Activated T-helper 1 cell treated with Interleukin-2 at 50 U/mL for 16 hours (primary cell): ENCODE measurements at regions not wholly inside any gene's neighbourhood (a gene's known extent, or its start where the extent isn't known, plus 50 kb on each side); places are given as distances from the start of the nearest gene placed in this dataset.

Experiments used
- DNase-seq: peaks from one replicate; pipeline ENCODE4 v3.0.0-alpha.2; 2020; ENCODE audit warnings: low read depth

GRCh38 chr11:116182356-116182966, 590.3 kb downstream of the BUD13 start:
- DNase-seq: no peak

DNA sequence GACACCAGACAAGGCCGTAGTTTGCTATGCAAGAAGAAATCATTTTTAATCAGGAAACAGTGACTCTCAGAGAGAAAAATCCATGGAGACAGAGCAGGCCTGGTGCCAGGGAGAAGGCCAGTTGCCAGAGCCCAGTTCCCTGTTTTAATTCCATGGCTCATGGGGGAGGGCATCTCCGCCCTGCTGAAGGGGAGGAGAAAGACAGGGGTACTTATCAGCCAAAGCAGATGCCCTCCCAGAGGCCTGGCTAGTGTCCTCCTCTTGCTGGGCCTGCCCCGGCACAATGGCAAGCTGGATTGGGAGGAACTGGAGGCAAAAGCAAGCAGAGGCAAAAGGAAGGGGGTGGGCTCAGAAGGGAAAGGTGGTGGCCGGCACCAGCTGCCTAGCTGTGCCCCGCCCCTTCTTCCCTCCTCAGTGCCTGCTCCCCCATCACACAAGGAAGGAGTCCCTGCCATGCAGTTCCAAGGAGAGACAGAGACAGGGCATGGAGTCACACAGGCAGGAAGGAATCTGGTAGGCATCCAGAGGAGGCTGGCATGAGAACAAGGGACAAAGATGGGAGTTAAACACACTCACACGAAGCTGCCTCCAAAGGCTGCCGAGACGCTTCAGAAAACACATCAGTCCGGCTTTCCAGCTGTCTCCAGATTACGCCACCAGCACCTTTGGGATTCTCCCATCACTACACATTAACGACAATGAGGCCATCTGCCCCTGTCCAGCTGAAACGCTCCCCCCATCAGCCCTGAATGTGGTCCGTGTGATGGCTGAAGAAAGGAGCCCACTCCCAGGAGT, 591.8 kb downstream of the BUD13 start:
- DNase-seq: no peak

- no peak for DNase-seq
These were observed 593.4 kb downstream of the BUD13 start for GRCh38 chr11:116179401-116179800.

DNA sequence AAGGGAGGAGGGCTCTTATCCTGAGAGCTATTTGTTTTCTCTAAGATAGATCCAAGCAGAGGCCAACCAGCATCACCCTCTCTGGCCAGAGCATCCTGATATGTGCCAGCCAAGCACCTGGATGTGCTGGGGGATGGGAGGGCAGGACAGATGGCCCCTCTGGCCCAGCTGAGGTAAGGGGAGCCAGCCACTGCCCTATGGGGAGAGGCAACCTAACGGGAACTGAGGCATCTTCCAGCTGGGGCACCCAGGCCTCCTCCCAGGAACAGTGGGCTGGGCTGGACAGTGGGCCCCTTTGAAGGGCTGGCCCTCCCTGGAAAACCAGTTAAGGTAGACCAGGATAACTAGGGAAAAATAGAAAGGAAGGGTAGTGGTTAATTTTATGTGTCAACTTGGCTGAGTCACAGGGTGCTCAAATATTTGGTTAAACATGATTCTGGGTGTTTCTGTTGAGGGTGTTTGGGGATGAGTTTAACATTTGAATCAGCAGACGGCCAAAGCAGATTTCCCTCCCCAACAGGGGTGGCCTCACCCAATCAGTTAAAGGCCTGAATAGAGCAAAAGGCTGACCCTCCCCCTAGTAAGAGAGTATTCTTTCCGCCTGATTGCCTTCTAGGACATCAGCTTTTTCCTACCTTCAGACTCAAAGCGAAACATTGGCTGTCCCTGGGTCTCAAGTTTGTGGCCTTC, 595.1 kb downstream of the BUD13 start:
- no peak for DNase-seq

DNA sequence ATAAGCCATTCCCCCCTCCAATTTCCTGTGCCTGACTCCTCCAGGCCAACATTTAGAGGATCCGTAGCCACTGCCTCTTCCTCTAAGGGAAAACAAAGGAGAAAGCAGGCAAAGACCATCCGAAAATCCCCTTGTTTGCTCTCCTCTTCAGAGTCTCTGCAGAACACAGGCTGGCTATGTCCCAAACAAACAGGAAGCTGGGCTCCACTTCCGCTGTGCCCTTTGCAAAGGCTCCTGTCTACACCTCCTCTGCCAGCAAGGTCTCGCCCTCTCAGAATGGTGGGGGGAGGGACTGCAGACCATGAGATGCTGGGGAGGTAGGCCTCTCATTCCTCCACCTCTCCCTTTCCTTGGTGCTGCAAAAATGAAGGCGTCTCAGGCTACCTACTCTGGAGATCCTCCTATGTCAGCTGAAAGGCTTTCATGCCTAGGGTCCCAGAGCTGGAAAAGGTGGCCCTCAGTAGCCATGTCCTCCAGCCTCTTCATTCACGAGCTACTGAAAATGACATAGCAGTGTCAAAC, 596.2 kb downstream of the BUD13 start:
- DNase-seq: no peak

DNA sequence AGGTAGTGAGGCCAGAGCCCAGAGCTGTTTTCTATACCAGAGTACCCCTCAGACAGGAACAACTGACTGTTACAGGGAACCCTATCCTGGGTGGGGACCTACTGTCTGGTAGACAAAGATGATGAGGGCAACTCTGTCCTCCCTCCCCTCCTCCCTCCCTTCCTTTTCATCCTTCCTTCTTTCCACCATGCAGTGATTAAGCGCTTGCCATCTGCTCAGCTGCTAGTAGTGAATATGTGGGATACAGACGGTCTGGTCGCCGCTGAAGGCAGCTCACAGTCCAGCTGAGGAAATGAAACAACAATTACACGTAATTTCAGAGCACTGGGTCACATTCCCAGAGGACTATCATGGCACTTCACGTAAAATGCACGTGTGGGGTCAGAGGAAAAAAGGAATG, 597.1 kb downstream of the BUD13 start:
- DNase-seq: no peak

GRCh38 chr11:116173941-116174911, 598.6 kb downstream of the BUD13 start:
- DNase-seq: no peak

- DNase-seq: no peak
These were observed 599.3 kb downstream of the BUD13 start for GRCh38 chr11:116173506-116173905.

DNA sequence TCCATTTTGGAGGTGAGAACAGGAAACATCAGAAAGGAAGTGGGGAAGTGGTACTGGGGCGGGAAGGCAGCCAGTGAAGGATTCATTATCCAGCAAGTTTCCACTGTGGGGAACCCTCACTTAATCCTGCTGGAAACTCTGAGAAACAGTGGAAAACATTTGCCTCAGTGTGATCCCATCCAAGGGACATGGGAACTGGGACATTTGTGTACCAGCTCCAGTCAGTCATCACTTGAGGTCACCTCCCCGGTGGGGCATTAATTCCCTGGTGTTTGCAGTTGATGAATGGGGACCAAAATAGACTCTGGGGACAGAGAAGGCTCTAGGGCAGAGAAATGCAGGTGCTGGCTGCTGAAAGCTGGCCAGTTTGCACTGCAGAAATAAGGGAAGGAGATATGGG, 599.9 kb downstream of the BUD13 start:
- DNase-seq: no peak

GRCh38 chr11:116172156-116172555, 600.6 kb downstream of the BUD13 start:
- no peak for DNase-seq

DNA sequence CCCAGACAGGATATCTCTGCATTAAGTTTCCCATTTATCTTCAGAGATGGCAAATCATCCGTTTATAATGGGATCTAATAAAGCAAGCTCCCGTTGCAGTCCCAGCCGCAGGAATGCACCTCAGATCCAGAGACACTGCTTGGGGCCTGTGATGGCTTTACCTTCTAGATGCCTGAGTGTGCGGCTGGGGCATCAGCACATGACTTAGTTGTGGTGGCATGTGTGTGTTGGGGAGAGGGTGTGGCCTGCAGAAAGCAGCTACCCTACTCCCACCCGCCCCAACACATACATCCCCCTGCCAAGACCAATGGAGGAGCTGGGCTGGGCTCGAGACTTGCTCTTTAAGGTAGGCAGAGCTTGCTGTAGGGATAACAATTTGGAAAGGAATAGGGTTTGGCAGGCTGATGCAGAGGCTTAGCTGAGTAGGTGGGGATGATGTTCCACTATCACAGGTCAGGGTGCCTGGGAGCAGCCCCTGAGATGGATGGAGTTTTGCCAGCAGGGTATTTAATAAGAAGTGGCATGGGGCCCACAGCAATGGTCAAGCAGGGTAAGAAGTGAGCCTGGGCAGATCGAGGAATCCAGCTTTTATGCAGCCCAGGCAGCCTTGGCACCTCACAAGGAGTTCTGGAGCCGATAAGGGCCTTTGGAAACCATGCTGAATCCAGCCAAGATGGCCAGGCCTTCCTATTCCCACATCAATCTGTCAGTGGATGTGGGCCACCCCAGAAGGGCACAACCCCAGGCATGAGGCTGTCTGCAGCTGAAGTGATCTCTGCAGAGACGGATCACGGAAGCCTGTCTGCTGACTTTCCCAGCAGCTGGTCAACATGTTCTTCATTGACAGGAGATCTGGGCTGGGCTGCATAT, 601.3 kb downstream of the BUD13 start:
- no peak for DNase-seq

DNA sequence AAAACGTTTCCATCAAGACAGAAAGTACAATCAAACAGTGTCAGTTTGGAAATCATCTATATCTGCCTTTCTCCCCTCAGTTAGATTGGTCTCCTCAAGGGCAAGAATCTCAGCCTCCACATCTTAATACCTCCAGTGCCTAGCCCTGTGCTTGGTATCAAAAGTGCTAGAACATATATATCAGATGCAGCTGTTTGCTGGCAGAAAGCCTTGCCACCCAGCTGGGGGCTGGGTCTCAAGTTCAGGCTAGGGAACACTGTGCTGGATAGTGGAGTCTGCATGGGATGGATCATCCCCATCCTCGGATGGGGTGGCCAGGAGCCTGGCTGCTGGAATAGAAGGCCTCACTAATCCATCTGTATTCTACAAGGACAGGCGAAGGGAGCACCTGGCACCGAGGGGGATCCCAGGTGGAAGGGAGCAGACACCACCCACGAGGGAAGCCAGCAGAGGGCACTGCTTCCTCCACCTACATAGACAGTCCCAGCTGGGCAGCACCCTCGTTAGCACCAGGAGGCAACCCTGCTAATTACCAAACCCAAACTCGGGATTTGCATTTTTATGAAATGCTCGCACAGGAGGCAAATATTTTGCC, 602.2 kb downstream of the BUD13 start:
- no peak for DNase-seq

DNA sequence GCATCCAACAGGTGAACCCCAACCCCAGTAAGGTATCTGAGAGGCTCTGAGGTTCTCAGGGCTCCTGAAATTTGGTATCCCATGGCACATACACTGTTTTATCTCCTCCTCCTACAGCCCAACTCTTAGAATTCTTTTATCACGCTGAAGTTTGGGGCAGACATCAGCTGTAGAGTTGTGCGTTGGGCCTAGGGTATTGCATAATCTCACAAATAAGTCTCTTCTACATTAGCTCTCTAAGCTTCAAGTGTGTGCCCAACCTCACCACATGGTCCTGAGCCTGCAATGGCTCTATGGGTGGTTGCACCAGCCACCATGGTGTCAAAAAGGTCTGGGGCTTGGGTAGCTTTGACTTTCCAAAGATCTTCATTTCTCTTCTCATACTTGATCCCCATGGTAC, 603.0 kb downstream of the BUD13 start:
- no peak for DNase-seq

DNA sequence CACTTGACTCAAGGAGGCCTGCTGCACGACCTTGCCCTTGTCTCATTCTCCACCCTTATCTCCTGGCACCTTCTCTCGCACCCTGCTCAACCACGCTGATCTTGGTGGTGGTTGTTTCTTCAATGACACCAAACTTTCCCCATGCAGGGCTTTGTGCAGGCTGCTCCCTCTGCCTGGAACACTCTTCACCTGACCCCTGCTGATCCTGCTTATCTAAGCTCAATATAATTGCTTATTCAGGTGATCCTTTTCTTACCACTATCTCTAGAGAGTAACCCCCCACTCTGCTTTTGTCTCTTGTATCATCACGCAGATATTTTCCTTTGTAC, 604.4 kb downstream of the BUD13 start:
- DNase-seq: no peak

GRCh38 chr11:116167706-116168458, 604.9 kb downstream of the BUD13 start:
- no peak for DNase-seq

GRCh38 chr11:116166573-116167465, 606.0 kb downstream of the BUD13 start:
- no peak for DNase-seq

- DNase-seq: no peak
These were observed 607.9 kb downstream of the BUD13 start for GRCh38 chr11:116164843-116165242.

DNA sequence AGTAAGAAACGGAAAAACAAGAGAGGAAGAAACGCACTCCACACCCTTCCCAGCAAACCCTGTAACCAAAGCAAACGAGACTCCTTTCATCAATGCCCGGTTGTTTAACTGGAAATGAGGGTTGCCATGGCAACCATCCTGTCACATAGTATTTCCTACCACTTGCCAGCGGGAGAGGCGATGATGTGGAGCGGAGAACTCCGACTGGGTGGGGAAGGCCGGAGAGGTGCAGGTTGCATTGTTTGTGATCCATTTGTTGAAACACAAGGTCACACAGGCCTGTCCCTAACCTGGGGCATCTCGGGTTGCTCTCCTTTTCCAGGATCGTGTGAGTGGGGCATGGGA, 609.9 kb downstream of the BUD13 start:
- DNase-seq: no peak
